AG04450 (cell line): ENCODE measurements at regions not wholly inside any gene's neighbourhood (a gene's known extent, or its start where the extent isn't known, plus 50 kb on each side); places are given as distances from the start of the nearest gene placed in this dataset.

Experiments used
- CTCF ChIA-PET: fragments of 300-600, 350-600 bp; formaldehyde crosslinking; extraction: SDS; loops from one replicate; lab custom pipeline; 2022; ENCODE audit warnings: antibody characterized with exemption, inconsistent platforms; lab: Charles Lee
- POLR2A ChIA-PET: fragments of 350-600 bp; formaldehyde crosslinking; extraction: SDS; loops from one replicate; lab custom pipeline; 2021; ENCODE audit warnings: antibody characterized with exemption, inconsistent platforms; lab: Yijun Ruan, JAX
- DNase-seq: peaks from one replicate; pipeline ENCODE4 v3.0.0-alpha.2; 2011; ENCODE audit warnings: low read depth, low spot score
- H3K27ac ChIP-seq: one replicate; pipeline ENCODE4 v1.5.1; 2012; ENCODE audit warnings: low read depth, low read length, control low read depth
- H3K27me3 ChIP-seq: one replicate; pipeline ENCODE4 v1.6.0; 2012; ENCODE audit warnings: low read length; ENCODE audit not compliant: control insufficient read depth, insufficient read depth
- H3K4me3 ChIP-seq: 2 replicates; pipeline ENCODE4 v1.5.1; 2011; ENCODE audit warnings: mild to moderate bottlenecking, low read depth, low read length, control low read depth
- H3K9me3 ChIP-seq: 2 replicates; pipeline ENCODE4 v1.5.1; 2012; ENCODE audit warnings: low read length; ENCODE audit not compliant: control insufficient read depth, insufficient read depth
- CTCF ChIP-seq: IDR thresholded peaks from 2 replicates; pipeline ENCODE4 v1.5.1; 2011; ENCODE audit warnings: low read depth, low read length, control low read depth, inconsistent platforms

GRCh38 chr9:1129382-1129781 is 79.2 kb downstream of the DMRT2 start:
- no peak for DNase-seq
- H3K9me3 ChIP-seq = no peaks in the 10 kb centered on the region
- no peak overlapping the region for H3K27ac ChIP-seq
- CTCF ChIA-PET = no interaction called here
- no peaks in the 10 kb centered on the region for H3K27me3 ChIP-seq
- TF ChIP-seq CTCF = no peak
- POLR2A ChIA-PET = no interaction called here
- no peak overlapping the region for H3K4me3 ChIP-seq

DNA sequence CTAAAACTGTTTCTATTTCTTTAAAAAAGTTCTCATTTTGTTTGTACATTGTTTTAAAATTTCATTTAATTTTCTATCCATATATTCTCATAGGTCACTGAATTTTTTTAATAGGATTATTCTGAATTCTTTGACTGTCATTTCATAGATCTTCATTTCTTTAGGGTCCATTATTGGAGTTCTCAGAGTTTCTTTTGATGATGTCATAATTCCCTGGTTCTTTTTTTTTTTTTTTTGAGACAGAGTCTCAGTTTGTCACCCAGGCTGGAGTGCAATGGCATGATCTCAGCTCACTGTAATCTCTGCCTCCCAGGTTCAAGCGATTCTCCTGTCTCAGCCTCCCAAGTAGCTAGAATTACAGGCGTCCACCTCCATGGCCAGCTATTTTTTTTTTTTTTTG is 89.9 kb downstream of the DMRT2 start:
- ChIA-PET CTCF (no interaction called here), POLR2A (no interaction called here)
- no peak overlapping the region for H3K4me3 ChIP-seq
- TF ChIP-seq CTCF = no peak
- H3K9me3 ChIP-seq = peaks cover 7% of the 10 kb centered on the region; the same call in 1 of the 2 replicates
- H3K27ac ChIP-seq = no peak overlapping the region
- DNase-seq = no peak
- no peaks in the 10 kb centered on the region for H3K27me3 ChIP-seq

DNA sequence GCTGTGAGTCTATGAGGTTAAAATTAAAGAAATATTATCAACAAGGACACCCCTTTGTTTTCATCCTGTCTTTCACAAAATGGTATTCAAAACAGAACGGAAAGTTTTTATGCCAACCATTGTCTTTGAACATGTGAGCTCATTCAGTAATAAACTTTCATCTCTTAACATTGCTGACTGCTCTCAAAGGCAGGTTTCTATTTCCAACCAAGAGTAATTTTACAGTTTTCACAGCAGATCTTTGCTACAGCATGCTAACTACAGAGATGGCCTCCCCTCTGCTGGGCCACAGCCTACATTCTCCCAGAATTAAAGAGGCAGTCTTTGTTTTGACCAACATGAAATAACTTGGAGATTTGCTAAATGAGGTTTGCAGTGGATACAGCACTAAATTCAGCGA is 101.5 kb downstream of the DMRT2 start:
- no peak overlapping the region for H3K4me3 ChIP-seq
- TF ChIP-seq CTCF = no peak
- POLR2A ChIA-PET = no interaction called here

GRCh38 chr9:1152171-1152570 is 102.0 kb downstream of the DMRT2 start:
- no peak for TF ChIP-seq CTCF

More for the DNA sequence above, 101.5 kb downstream of the DMRT2 start:
- CTCF ChIA-PET = no interaction called here
- no peak overlapping the region for H3K27ac ChIP-seq
- DNase-seq = no peak
- H3K9me3 ChIP-seq = no peaks in the 10 kb centered on the region
- no peaks in the 10 kb centered on the region for H3K27me3 ChIP-seq

GRCh38 chr9:1154739-1155138 is 104.6 kb downstream of the DMRT2 start:
- ChIA-PET POLR2A (no interaction called here), CTCF (no interaction called here)
- Histone ChIP-seq H3K9me3 (no peaks in the 10 kb centered on the region), H3K4me3 (no peak overlapping the region), H3K27ac (no peak overlapping the region), H3K27me3 (no peaks in the 10 kb centered on the region)
- TF ChIP-seq CTCF = no peak
- no peak for DNase-seq

More at GRCh38 chr9:1152171-1152570, 102.0 kb downstream of the DMRT2 start:
- no peaks in the 10 kb centered on the region for H3K27me3 ChIP-seq
- H3K27ac ChIP-seq = no peak overlapping the region
- H3K4me3 ChIP-seq = no peak overlapping the region
- DNase-seq = no peak
- POLR2A ChIA-PET = no interaction called here
- CTCF ChIA-PET = no interaction called here
- H3K9me3 ChIP-seq = no peaks in the 10 kb centered on the region
